GM12875 (cell line): ENCODE measurements at regions not wholly inside any gene's neighbourhood (a gene's known extent, or its start where the extent isn't known, plus 50 kb on each side); places are given as distances from the start of the nearest gene placed in this dataset.

Experiments used
- H3K4me3 ChIP-seq: one replicate; pipeline ENCODE4 v1.5.1; 2011; ENCODE audit warnings: low read depth, low read length, control low read depth
- TF ChIP-seq, protein P1 (sequence below): IDR thresholded peaks from 2 replicates; pipeline ENCODE4 v1.5.1; 2011; ENCODE audit warnings: low read depth, mild to moderate bottlenecking, control low read depth, inconsistent platforms, low read length, moderate library complexity, borderline replicate concordance; ENCODE audit not compliant: insufficient read depth

DNA sequence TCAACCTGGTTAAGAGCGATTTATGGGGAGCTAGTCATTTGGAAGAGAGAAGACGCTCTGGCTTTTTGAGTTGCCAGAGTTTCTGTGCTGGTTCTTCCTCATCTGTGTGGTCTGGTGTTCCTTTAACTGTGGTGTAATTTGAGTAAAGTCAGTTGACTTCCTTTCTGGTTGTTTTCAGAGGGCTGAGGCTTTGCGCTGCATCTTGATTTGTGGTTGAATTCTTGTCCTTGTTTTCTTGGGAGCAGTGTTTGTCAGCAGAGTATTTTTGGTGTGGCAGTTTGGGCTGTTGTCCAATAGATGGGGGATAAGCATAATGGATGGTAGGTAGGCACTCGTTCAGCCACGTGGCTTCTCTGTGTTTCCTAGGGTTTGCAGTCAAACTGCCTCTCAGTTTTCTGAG, 2143.2 kb upstream of the TENM3 start:
- TF ChIP-seq, protein P1, sequence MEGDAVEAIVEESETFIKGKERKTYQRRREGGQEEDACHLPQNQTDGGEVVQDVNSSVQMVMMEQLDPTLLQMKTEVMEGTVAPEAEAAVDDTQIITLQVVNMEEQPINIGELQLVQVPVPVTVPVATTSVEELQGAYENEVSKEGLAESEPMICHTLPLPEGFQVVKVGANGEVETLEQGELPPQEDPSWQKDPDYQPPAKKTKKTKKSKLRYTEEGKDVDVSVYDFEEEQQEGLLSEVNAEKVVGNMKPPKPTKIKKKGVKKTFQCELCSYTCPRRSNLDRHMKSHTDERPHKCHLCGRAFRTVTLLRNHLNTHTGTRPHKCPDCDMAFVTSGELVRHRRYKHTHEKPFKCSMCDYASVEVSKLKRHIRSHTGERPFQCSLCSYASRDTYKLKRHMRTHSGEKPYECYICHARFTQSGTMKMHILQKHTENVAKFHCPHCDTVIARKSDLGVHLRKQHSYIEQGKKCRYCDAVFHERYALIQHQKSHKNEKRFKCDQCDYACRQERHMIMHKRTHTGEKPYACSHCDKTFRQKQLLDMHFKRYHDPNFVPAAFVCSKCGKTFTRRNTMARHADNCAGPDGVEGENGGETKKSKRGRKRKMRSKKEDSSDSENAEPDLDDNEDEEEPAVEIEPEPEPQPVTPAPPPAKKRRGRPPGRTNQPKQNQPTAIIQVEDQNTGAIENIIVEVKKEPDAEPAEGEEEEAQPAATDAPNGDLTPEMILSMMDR = no peak
- H3K4me3 ChIP-seq = no peak overlapping the region

DNA sequence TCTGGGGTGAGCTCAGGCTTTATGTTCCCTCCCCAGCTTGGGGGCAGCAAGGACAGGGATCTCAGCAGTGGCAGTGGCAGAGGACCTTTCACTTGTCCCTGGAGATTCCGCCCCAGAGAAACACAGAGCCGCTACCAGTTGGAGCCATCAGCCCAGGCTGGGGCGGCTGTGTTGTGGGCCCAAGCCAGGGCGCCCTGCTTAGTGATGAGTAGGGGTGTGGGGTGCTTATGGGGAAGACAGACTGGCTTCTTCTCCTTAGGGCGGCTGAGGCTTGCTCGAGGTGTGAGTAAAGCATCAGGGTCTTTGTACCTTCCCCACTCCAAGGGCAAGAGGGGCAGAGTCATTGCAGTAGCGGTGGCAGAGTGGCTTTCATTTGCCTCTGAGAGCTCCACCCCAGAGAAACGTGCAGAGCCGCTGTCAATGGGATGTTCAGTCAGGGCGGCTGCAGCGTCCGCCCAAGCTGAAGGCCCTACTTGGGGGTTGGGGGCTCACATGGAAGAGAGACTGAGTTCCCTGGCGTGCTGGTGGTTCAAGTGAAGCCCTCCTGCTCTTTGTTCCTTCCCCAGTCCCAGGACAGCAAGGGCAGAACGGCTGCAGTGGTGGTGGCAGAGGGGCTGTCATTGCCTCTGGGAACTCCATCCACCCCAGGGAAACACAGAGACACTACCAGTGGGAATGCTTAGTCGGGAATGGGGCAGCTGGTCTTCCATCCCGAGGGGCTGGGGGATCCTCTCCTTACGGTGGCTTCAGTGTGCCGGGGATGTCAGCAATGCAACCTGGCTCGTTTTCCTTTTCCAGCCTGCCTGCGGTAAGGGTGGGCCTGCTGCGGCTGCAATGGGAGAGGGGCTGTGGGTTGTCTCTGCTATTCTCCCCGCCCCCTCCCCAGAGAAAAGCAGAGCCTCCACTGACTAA, 2142.5 kb upstream of the TENM3 start:
- H3K4me3 ChIP-seq = no peak overlapping the region
- TF ChIP-seq, protein P1 = no peak

DNA sequence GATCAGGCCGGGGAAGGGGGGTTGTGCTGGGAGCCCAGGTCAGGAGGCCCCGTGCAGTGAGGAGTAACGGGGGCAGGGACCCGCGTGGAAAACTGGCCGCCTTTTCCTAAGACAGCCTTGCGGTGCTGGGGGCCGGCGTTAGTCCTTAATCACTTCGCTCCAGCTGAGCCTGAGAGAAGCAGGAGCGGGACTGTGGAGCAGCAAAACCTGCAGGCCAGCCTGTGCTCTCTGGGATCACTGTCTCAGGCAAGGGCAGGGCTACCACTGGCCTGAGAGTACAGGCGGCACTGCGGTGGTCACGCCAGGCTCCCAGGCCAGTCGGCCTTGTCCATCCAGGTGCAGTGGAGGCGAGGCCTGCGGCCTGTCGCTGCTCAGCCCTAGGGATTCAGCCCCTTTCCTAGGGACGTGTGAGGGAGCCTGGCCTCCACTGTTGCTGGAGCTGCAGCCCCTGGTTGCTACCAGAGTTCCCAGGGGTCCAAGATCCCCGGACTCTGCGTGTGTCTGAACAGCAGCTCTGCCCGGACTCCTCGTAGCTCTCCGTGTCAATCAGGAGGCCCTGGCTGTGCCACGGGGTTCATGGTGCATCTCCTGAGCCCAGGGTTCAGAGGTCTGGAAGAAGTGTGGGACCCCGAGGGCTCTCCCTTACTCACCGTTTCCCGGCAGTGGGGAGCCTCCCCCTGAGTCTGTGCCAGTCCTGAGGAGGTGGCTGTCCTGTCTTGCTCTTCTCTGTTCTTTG, 2141.7 kb upstream of the TENM3 start:
- no peak overlapping the region for H3K4me3 ChIP-seq
- TF ChIP-seq, protein P1 = no peak

DNA sequence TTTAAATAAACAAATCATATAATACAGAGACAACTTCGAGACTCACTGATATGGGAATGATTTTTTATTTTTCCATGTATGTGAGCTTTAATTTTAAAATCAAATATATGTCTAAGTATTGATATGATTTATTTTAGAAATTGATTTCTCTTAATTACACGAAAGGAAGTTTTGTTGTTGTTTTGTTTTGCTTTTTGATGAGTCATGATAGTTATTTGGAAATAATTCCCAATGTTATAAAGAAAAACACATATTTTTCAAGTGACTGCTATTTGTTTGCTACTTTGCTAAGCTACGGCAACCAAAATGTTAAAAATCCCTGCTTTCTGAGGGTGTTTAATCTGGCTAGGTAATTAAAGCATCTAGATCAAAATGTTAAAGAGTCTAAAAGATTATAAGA, 2139.4 kb upstream of the TENM3 start:
- H3K4me3 ChIP-seq = no peak overlapping the region
- TF ChIP-seq, protein P1 = no peak

DNA sequence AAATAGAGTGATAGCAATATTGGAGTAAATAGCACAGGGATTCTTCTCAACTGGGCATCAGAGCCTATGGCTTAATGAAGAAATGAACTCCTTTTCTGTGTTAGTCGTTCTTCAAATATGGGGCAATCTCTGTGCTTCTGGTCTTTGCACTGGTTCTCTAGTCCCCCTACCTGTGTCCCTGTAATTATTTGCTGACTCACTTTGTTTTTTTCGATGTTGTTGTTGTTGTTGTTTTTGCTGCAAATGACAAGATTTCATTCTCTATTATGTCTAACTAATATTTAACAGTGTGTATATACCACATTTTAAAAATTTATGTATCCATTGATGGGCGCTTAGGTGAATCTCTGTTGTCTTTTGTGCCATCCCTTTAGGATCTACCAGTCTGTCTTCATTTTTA, 2137.8 kb upstream of the TENM3 start:
- no peak overlapping the region for H3K4me3 ChIP-seq
- TF ChIP-seq, protein P1 = no peak

DNA sequence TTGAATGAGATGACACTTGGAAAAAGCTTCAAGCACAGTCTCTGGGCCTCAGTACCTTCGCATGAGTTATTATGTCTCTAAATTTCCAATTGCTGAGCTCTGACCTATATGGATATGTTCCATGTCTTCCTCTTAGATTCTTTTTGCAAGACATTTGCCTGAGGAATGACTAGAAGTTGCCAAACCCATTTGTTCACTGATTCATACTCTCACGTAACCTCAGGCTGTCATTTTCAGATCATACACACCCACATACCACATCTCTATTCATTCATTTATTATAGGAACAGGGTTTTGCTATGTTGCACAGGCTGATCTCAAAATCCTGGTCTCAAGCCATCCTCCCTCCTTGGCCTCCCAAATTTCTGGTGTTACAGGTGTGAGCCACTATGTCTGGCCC, 2137.1 kb upstream of the TENM3 start:
- no peak overlapping the region for H3K4me3 ChIP-seq
- TF ChIP-seq, protein P1 = no peak
